BLaER1 treated with 17β-estradiol and CSF1 and Interleukin-3, amounts not matched to agents 10 nM and 100 nM (cell line): ENCODE measurements at regions not wholly inside any gene's neighbourhood (a gene's known extent, or its start where the extent isn't known, plus 50 kb on each side); places are given as distances from the start of the nearest gene placed in this dataset.

Experiments
- H3K27ac ChIP-seq, 11 experiments: shearing (Covaris generic); formaldehyde crosslinking; 2 replicates each; pipeline ENCODE4 v1.8.1; 2022
- H3K27me3 ChIP-seq, 11 experiments: shearing (Covaris generic); formaldehyde crosslinking; 2 replicates each; pipeline ENCODE4 v1.8.1; 2022
- H3K36me3 ChIP-seq, 11 experiments: shearing (Covaris generic); formaldehyde crosslinking; 2 replicates each; pipeline ENCODE4 v1.8.1; 2022
- H3K4me1 ChIP-seq, 10 experiments: shearing (Covaris generic); formaldehyde crosslinking; 2 replicates each; pipeline ENCODE4 v1.8.1; 2022
- H3K4me2 ChIP-seq, 11 experiments: shearing (Covaris generic); formaldehyde crosslinking; 2 replicates each; pipeline ENCODE4 v1.8.1; 2022
- H3K4me3 ChIP-seq, 10 experiments: shearing (Covaris generic); formaldehyde crosslinking; 2 replicates each; pipeline ENCODE4 v1.8.1; 2022
- H3K9ac ChIP-seq, 11 experiments: shearing (Covaris generic); formaldehyde crosslinking; 2 replicates each; pipeline ENCODE4 v1.8.1; 2022
- H3K9me3 ChIP-seq, 11 experiments: shearing (Covaris generic); formaldehyde crosslinking; replicated peaks in 1 of 11; 2 replicates each; pipeline ENCODE4 v1.8.1; 2022
- H4K20me1 ChIP-seq, 11 experiments: shearing (Covaris generic); formaldehyde crosslinking; 2 replicates each; pipeline ENCODE4 v1.8.1; 2022
- Cebpa-rat ChIP-seq, 11 experiments: shearing (Covaris generic); IDR thresholded peaks; 2 replicates each; pipeline ENCODE4 v1.8.1; 2022

DNA sequence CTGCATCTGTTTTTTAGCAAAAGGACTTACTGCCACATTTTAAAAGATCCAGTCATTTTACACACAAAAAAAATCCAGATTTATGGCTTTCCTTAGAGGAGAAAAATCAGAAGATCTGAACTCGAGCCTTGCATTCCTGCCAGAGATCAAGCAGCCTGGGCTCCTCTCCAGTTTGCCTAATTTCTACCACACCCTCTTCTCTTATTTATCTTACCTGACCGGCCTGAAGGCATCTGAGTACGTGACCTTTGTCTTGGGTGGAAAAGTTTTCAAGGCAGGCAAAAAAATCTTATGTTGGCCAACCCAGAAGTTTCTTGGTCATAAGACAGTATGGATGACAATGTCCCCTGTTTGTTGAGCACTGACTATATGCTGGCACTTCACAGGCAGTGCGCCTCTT, 60.3 kb downstream of the CHRD start:
- Histone ChIP-seq H3K4me2 (no peak overlapping the region), H3K9me3 (peaks cover 0 to 11% (median 8%) of the 10 kb centered on the region in 11 experiments; a peak in 14 of 22 replicates), H3K27me3 (no peaks in the 10 kb centered on the region), H3K4me1 (peaks cover 0 to 9% (median 7%) of the 10 kb centered on the region in 10 experiments; a peak in 10 of 20 replicates), H3K36me3 (no peaks in the 10 kb centered on the region), H3K4me3 (no peak overlapping the region), H4K20me1 (no peaks in the 10 kb centered on the region), H3K27ac (no peak overlapping the region), H3K9ac (no peak overlapping the region)
- no peak for TF ChIP-seq Cebpa-rat (IDR thresholded peaks at IDR 0.05)

DNA sequence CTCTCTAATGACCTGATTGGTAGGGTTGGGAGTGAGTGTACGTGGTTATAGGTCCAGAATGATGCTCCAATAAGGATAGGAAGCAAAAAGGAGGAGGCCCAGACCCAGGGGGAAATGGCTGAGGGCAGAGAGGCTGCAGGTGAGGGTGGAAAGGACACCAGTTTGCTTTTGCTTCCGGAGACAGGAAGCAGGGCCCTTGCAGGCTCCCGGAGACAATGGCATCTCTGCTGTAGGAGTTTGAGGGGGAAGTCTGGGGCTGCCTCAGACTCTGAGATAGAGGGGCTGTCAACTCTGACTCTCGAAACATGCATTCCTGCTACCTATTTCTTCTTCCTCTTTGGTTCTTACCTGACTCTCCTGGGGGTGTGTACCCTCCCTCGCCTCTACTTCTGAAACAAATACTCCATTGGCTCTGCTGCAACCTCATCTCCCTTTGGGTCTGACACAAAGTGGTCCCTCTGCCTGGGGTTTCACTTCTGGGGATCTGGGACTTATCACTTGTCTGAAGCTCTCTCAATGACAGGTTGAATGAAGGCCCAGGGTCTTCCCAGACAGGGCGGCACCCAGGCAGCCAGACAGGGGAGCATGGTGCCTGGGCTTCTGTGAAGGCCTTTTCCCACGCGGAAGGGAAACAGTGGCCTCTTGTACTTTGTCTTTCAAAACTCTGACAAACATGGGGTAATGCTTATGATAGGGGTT, 61.5 kb downstream of the CHRD start:
- H3K4me2 ChIP-seq = peak overlapping the region in 7 of 11 experiments; percentile 18 to 52 (median 28); a peak in 9 of 22 replicates
- no peaks in the 10 kb centered on the region for H3K36me3 ChIP-seq
- peaks cover 0 to 9% (median 7%) of the 10 kb centered on the region in 10 experiments; a peak in 10 of 20 replicates for H3K4me1 ChIP-seq
- no peak overlapping the region for H3K4me3 ChIP-seq
- no peak overlapping the region; a peak in 1 of 22 replicates for H3K27ac ChIP-seq
- no peak overlapping the region for H3K9ac ChIP-seq
- TF ChIP-seq Cebpa-rat (IDR thresholded peaks at IDR 0.05) = no peak
- H4K20me1 ChIP-seq = no peaks in the 10 kb centered on the region
- H3K27me3 ChIP-seq = no peaks in the 10 kb centered on the region
- H3K9me3 ChIP-seq = peaks cover 0 to 11% (median 8%) of the 10 kb centered on the region in 11 experiments; a peak in 14 of 22 replicates

DNA sequence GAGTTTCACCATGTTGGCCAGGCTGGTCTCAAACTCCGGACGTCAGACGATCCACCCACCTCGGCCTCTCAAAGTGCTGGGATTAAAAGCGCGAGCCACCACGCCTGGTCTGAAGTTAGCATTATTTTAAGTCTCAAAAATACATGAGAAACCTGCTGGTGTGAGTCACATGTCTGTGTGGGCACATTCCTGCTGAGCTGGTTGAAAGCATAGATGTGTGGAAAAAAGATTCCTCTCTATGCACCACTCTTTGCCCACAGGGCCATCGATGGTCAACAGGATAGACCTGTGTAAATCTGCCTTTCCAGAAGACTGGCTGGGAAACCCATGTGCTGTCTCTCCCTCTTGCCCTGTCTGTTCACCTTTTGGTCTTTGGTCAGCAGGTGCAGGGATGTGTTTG, 63.5 kb downstream of the CHRD start:
- H3K4me2 ChIP-seq = peak overlapping the region in 1 of 11 experiments; percentile 32; a peak in 1 of 22 replicates
- no peaks in the 10 kb centered on the region for H3K36me3 ChIP-seq
- peaks cover 0 to 9% (median 7%) of the 10 kb centered on the region in 10 experiments; a peak in 10 of 20 replicates for H3K4me1 ChIP-seq
- no peak overlapping the region for H3K27ac ChIP-seq
- H3K4me3 ChIP-seq = no peak overlapping the region
- no peaks in the 10 kb centered on the region for H4K20me1 ChIP-seq
- peaks cover 0 to 5% (median 4%) of the 10 kb centered on the region in 11 experiments; a peak in 11 of 22 replicates for H3K9me3 ChIP-seq
- no peak overlapping the region for H3K9ac ChIP-seq
- TF ChIP-seq Cebpa-rat (IDR thresholded peaks at IDR 0.05) = no peak
- no peaks in the 10 kb centered on the region for H3K27me3 ChIP-seq

DNA sequence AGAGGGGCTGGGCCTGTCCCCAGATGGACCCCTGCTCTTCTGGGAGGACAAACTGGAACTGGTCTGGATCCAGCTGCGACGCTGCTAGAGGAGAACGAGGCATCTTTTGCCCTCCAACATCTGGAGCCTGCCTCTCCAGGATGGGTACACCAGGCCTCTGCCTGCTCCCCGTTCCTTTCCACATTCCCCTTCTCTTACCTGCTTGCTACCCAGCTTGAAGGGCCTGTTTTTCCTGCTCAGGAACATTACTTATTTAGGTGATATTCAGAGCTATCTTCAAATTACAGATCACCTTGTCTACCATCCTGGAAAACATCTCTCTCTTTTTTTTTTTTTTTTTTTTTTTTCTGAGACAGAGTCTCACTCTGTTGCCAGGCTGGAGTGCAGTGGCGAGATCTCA, 64.0 kb downstream of the CHRD start:
- TF ChIP-seq Cebpa-rat (IDR thresholded peaks at IDR 0.05) = no peak
- Histone ChIP-seq H3K9ac (no peak overlapping the region), H3K27ac (no peak overlapping the region), H4K20me1 (no peaks in the 10 kb centered on the region), H3K27me3 (no peaks in the 10 kb centered on the region), H3K9me3 (peaks cover 0 to under 1% (median 0%) of the 10 kb centered on the region in 11 experiments; a peak in 1 of 22 replicates), H3K36me3 (no peaks in the 10 kb centered on the region), H3K4me3 (no peak overlapping the region), H3K4me1 (peaks cover 0 to 9% (median 7%) of the 10 kb centered on the region in 10 experiments; a peak in 10 of 20 replicates), H3K4me2 (peak overlapping the region in 1 of 11 experiments; percentile 32; a peak in 1 of 22 replicates)

DNA sequence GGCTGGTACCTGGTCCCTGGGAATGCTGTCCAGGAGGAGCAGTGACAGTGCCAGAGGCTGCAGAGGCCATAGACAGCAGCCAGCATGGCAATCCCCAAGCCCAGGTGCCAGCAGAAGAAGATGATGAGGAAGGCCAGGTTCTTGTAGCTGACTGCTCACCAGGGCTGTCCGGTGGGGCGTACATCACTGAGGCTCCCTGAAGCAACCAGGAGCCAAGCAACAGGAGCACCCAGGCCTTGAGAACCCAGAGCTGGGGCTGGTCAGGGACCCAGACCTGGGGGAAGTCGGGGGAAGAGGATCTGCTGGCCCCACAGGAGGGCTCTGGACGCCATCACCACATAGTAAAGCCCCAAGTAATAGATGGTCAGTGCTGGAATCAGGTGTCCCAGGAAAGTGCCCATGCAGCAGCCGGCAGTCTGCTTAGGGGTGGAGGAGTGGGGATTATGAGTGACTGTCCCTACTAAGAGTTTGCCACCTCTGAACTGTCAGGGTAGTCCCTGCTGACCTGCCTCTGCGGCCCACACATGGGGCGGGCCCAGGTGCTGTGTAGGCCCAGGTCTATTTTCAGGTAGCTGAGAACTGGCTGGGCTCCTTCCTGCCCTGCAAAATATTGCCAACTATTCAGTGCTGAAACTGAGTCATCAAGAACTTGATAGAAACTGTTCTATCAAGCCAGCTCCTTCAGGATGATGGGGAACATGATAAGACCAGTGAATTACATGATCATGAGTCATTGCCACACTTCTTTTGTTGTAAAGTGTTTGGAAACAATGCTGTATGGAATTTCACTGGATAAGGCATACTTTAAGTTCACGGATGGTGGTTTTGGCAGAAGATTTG, 68.7 kb downstream of the CHRD start:
- H3K27me3 ChIP-seq = no peaks in the 10 kb centered on the region
- no peak overlapping the region for H3K27ac ChIP-seq
- no peak overlapping the region for H3K4me2 ChIP-seq
- H3K4me1 ChIP-seq = peaks cover 0 to 3% (median 0%) of the 10 kb centered on the region in 10 experiments; a peak in 2 of 20 replicates
- no peak overlapping the region for H3K9ac ChIP-seq
- no peaks in the 10 kb centered on the region for H4K20me1 ChIP-seq
- no peaks in the 10 kb centered on the region for H3K9me3 ChIP-seq
- H3K4me3 ChIP-seq = no peak overlapping the region
- no peak for TF ChIP-seq Cebpa-rat (IDR thresholded peaks at IDR 0.05)
- no peaks in the 10 kb centered on the region for H3K36me3 ChIP-seq

DNA sequence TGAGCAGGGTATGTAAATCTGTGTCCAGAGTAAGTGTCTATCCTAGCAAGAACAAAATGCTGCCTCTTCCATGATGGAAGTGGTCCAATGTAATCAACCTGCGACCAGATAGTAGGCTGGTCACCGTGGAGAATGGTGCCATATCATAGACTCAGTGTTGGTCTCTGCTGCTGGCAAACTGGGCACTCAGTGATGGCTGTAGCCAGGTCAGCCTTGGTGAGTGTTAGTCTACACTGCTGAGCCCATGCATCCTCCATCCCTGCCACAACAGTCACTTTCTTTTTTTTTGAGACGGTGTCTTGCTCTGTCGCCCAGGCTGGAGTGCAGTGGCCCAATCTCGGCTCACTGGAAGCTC, 69.3 kb downstream of the CHRD start:
- Histone ChIP-seq H3K36me3 (no peaks in the 10 kb centered on the region), H3K27me3 (no peaks in the 10 kb centered on the region), H3K4me2 (no peak overlapping the region), H3K4me1 (no peaks in the 10 kb centered on the region), H3K4me3 (no peak overlapping the region), H3K9me3 (no peaks in the 10 kb centered on the region), H3K9ac (no peak overlapping the region), H4K20me1 (no peaks in the 10 kb centered on the region), H3K27ac (no peak overlapping the region)
- TF ChIP-seq Cebpa-rat (IDR thresholded peaks at IDR 0.05) = no peak

DNA sequence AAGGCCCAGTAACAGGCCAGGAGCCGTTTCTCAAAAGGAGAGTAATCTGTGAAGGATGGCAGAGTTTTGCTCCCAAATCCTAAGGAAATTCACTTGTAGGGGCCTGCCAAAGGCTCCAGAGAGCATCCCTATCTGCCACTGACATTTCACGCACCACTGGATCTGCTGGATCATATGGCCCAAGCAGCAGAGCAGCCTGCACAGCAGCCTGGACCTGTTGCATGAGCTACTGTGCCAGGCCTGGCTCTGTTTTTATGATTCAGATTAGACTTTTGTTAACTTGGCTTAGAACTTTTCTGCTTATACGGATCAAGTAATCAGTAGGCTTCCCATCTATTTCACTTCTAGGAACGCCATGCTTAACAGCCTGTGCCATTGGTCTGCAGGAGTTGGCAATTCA, 70.7 kb downstream of the CHRD start:
- H3K9me3 ChIP-seq = no peaks in the 10 kb centered on the region
- H4K20me1 ChIP-seq = no peaks in the 10 kb centered on the region
- no peaks in the 10 kb centered on the region for H3K27me3 ChIP-seq
- no peak overlapping the region for H3K4me2 ChIP-seq
- H3K27ac ChIP-seq = no peak overlapping the region
- TF ChIP-seq Cebpa-rat (IDR thresholded peaks at IDR 0.05) = no peak
- H3K9ac ChIP-seq = no peak overlapping the region
- H3K4me3 ChIP-seq = no peak overlapping the region
- no peaks in the 10 kb centered on the region for H3K4me1 ChIP-seq
- no peaks in the 10 kb centered on the region for H3K36me3 ChIP-seq

DNA sequence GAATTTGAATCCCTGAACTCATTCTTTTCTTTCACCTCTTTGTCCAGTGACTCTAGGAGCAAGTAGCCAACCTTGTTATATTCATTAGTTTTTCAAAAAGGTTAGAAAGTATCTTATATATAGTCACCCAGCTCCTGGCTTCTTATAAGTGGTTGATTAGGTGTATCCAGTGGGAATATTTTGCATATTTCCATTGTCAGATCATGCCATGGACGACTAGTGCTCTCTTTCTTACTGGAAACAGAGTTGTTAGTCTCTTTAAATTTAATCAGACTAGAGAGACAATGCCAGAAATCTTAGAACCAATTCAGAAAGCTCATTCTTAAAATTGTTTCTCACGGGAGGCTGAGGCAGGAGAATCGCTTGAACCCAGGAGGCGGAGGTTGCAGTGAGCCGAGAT, 73.4 kb downstream of the CHRD start:
- Histone ChIP-seq H3K9me3 (peaks cover 9 to 16% (median 12%) of the 10 kb centered on the region in 11 experiments; a peak in 17 of 22 replicates), H3K27me3 (no peaks in the 10 kb centered on the region), H3K9ac (no peak overlapping the region), H3K4me1 (no peaks in the 10 kb centered on the region), H3K27ac (no peak overlapping the region), H3K4me3 (no peak overlapping the region), H3K4me2 (no peak overlapping the region), H4K20me1 (no peaks in the 10 kb centered on the region), H3K36me3 (no peaks in the 10 kb centered on the region)
- no peak for TF ChIP-seq Cebpa-rat (IDR thresholded peaks at IDR 0.05)

DNA sequence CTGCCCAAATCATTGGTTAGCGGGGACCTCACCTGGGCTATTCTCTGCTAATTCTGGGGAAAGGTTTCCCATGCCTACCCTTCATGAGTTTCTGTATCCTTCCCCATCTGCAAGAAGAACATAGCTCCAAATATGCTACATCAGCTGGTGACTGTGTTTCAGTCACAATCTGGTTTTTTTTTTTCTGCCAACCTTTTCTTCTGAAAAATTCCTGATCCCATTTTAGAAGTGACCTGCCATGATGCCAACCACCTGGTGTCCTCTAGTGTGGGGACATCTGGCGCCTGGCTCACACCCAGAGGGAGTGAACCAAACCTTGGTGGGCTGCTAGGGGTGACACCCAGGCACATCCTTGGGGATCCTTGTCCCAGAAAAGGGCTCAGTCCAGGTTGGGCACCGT, 76.1 kb downstream of the CHRD start:
- Histone ChIP-seq H3K9me3 (peaks cover 10 to 24% (median 17%) of the 10 kb centered on the region in 11 experiments; a peak in 17 of 22 replicates), H3K27ac (no peak overlapping the region), H3K4me3 (no peak overlapping the region), H3K4me2 (no peak overlapping the region), H3K9ac (no peak overlapping the region), H3K36me3 (no peaks in the 10 kb centered on the region), H3K4me1 (no peaks in the 10 kb centered on the region), H3K27me3 (no peaks in the 10 kb centered on the region), H4K20me1 (no peaks in the 10 kb centered on the region)
- TF ChIP-seq Cebpa-rat (IDR thresholded peaks at IDR 0.05) = no peak
